ENCODE measurements at regions not wholly inside any gene's neighbourhood (a gene's known extent, or its start where the extent isn't known, plus 50 kb on each side); places are given as distances from the start of the nearest gene placed in this dataset.

GRCh38 chr4:145346081-145346480 lies 135.6 kb upstream of the SMAD1 start:
- no peak for DNase-seq

GRCh38 chr4:145345401-145345800 lies 136.3 kb upstream of the SMAD1 start:
- peak; percentile 9 for DNase-seq

- DNase-seq = no peak
These were observed 140.3 kb upstream of the SMAD1 start for GRCh38 chr4:145341381-145341780.

GRCh38 chr4:145340071-145340675 lies 141.5 kb upstream of the SMAD1 start:
- no peak for DNase-seq

- DNase-seq = no peak
These were observed 142.5 kb upstream of the SMAD1 start for GRCh38 chr4:145339075-145339725.

- DNase-seq = no peak
These were observed 143.1 kb upstream of the SMAD1 start for GRCh38 chr4:145338568-145338967.

GRCh38 chr4:145337391-145337790 lies 144.3 kb upstream of the SMAD1 start:
- DNase-seq = no peak

- no peak for DNase-seq
These were observed 147.9 kb upstream of the SMAD1 start for GRCh38 chr4:145333786-145334185.

- DNase-seq = no peak
These were observed 146.1 kb upstream of the OTUD4 start for GRCh38 chr4:145326491-145326890.

- DNase-seq = no peak
These were observed 143.8 kb upstream of the OTUD4 start for GRCh38 chr4:145324161-145324560.

GRCh38 chr4:145320294-145320693 lies 139.9 kb upstream of the OTUD4 start:
- DNase-seq = no peak

GRCh38 chr4:145319751-145320150 lies 139.4 kb upstream of the OTUD4 start:
- no peak for DNase-seq

GRCh38 chr4:145316897-145317574 lies 136.6 kb upstream of the OTUD4 start:
- DNase-seq = no peak

- peak; percentile 18 for DNase-seq
These were observed 135.4 kb upstream of the OTUD4 start for GRCh38 chr4:145315811-145316225.

- no peak for DNase-seq
These were observed 128.2 kb upstream of the OTUD4 start for GRCh38 chr4:145308598-145308997.

GRCh38 chr4:145307763-145308430 lies 127.5 kb upstream of the OTUD4 start:
- no peak for DNase-seq

GRCh38 chr4:145307120-145307519 lies 126.7 kb upstream of the OTUD4 start:
- DNase-seq = no peak

GRCh38 chr4:145302725-145303124 lies 122.3 kb upstream of the OTUD4 start:
- DNase-seq = no peak

- no peak for DNase-seq
These were observed 121.1 kb upstream of the OTUD4 start for GRCh38 chr4:145301386-145302080.

- DNase-seq = peak; percentile 88
These were observed 119.1 kb upstream of the OTUD4 start for GRCh38 chr4:145299380-145300076.

GRCh38 chr4:145298885-145299284 lies 118.5 kb upstream of the OTUD4 start:
- DNase-seq = no peak

- no peak for DNase-seq
These were observed 117.2 kb upstream of the OTUD4 start for GRCh38 chr4:145297556-145297955.
